Trophoblast cell (in vitro differentiated cells and primary cell): ENCODE measurements at regions not wholly inside any gene's neighbourhood (a gene's known extent, or its start where the extent isn't known, plus 50 kb on each side); places are given as distances from the start of the nearest gene placed in this dataset.
A peak's percentile ranks its signal among the peaks of the same experiment; 100 is the strongest.
"Not testable (repeated sequence)": the region's sequence is repeated elsewhere in the genome, so short reads cannot be mapped to it uniquely, and the experiment has no call there.

Experiments used
- DNase-seq, 2 donors: peaks; one replicate each; pipeline ENCODE4 v3.0.0-alpha.2; 2016
- H2AFZ ChIP-seq: 2 replicates; pipeline ENCODE4 v1.6.1; 2013; ENCODE audit warnings: low read length, moderate library complexity, mild to moderate bottlenecking; ENCODE audit not compliant: insufficient read depth, poor library complexity
- H2AK5ac ChIP-seq: 2 replicates; pipeline ENCODE4 v1.6.1; 2013; ENCODE audit warnings: mild to moderate bottlenecking, low read length
- H2BK120ac ChIP-seq: 2 replicates; pipeline ENCODE4 v1.6.1; 2013; ENCODE audit warnings: low read length, mild to moderate bottlenecking, moderate library complexity; ENCODE audit not compliant: insufficient read depth, poor library complexity
- H2BK12ac ChIP-seq: 2 replicates; pipeline ENCODE4 v1.6.1; 2013; ENCODE audit warnings: mild to moderate bottlenecking, low read length, moderate library complexity
- H2BK5ac ChIP-seq: 2 replicates; pipeline ENCODE4 v1.6.1; 2013; ENCODE audit warnings: low read length, low read depth, moderate library complexity, mild to moderate bottlenecking; ENCODE audit not compliant: poor library complexity
- H3K14ac ChIP-seq: 2 replicates; pipeline ENCODE4 v1.6.1; 2013; ENCODE audit warnings: mild to moderate bottlenecking, low read length
- H3K18ac ChIP-seq: 2 replicates; pipeline ENCODE4 v1.6.1; 2013; ENCODE audit warnings: mild to moderate bottlenecking, low read length
- H3K23ac ChIP-seq: 2 replicates; pipeline ENCODE4 v1.6.1; 2013; ENCODE audit warnings: low read length
- H3K27ac ChIP-seq: 2 replicates; pipeline ENCODE4 v1.5.1; 2013; ENCODE audit warnings: low read depth, mild to moderate bottlenecking, inconsistent platforms, low read length, moderate library complexity
- H3K27me3 ChIP-seq: 2 replicates; pipeline ENCODE4 v1.6.1; 2013; ENCODE audit warnings: inconsistent platforms, mild to moderate bottlenecking, low read length, moderate library complexity; ENCODE audit not compliant: insufficient read depth
- H3K36me3 ChIP-seq, 2 experiments: 1 replicate in 1 of 2; 2 replicates in 1 of 2; pipeline ENCODE4 v1.6.1; 2013; ENCODE audit warnings: low read length in 2 of 2, mild to moderate bottlenecking in 2 of 2, moderate library complexity in 1 of 2; ENCODE audit not compliant: insufficient read depth in 2 of 2, control insufficient read depth in 1 of 2
- H3K4ac ChIP-seq: 2 replicates; pipeline ENCODE4 v1.6.1; 2013; ENCODE audit warnings: low read depth, mild to moderate bottlenecking, low read length, moderate library complexity
- H3K4me1 ChIP-seq, 2 experiments: 1 replicate in 1 of 2; 2 replicates in 1 of 2; pipeline ENCODE4 v1.6.1; 2013; ENCODE audit warnings: low read length in 2 of 2, mild to moderate bottlenecking in 2 of 2, moderate library complexity in 1 of 2; ENCODE audit not compliant: insufficient read depth in 2 of 2, control insufficient read depth in 1 of 2
- H3K4me2 ChIP-seq: 2 replicates; pipeline ENCODE4 v1.6.1; 2013; ENCODE audit warnings: inconsistent platforms, mild to moderate bottlenecking, low read length, moderate library complexity
- H3K4me3 ChIP-seq: 2 replicates; pipeline ENCODE4 v1.5.1; 2013; ENCODE audit warnings: mild to moderate bottlenecking, low read depth, low read length, inconsistent platforms
- H3K79me1 ChIP-seq: one replicate; pipeline ENCODE4 v1.6.1; 2013; ENCODE audit warnings: low read length
- H3K79me2 ChIP-seq: 2 replicates; pipeline ENCODE4 v1.6.1; 2013; ENCODE audit warnings: low read length, mild to moderate bottlenecking; ENCODE audit not compliant: control insufficient read depth, insufficient read depth, poor library complexity
- H3K9ac ChIP-seq: 2 replicates; pipeline ENCODE4 v1.6.1; 2013; ENCODE audit warnings: mild to moderate bottlenecking, low read length
- H3K9me3 ChIP-seq: 2 replicates; pipeline ENCODE4 v1.6.1; 2013; ENCODE audit warnings: low read depth, mild to moderate bottlenecking, control low read depth, inconsistent platforms, low read length; ENCODE audit not compliant: insufficient read depth
- H4K12ac ChIP-seq: 2 replicates; pipeline ENCODE4 v1.6.1; 2013; ENCODE audit warnings: low read depth, mild to moderate bottlenecking, low read length, moderate library complexity
- H4K8ac ChIP-seq: 2 replicates; pipeline ENCODE4 v1.6.1; 2013; ENCODE audit warnings: low read depth, mild to moderate bottlenecking, low read length, moderate library complexity
- H4K91ac ChIP-seq: one replicate; pipeline ENCODE4 v1.6.1; 2013; ENCODE audit warnings: low read depth, mild to moderate bottlenecking, low read length, moderate library complexity
- WGBS: extraction: QIAGEN DNeasy Blood & Tissue Kit; methylation state at CpG from one replicate; pipeline ENCODE4 v1.1.7; 2013; ENCODE audit warnings: missing lambda C conversion rate; ENCODE audit not compliant: insufficient read length, insufficient coverage; ENCODE audit errors: extremely low coverage; 5-methylcytosine and 5-hydroxymethylcytosine counted together

GRCh38 chr15:25250906-25251622 lies 187.8 kb downstream of the UBE3A start:
- H3K14ac ChIP-seq = no peak overlapping the region
- H3K27ac ChIP-seq = no peak overlapping the region
- no peaks in the 10 kb centered on the region for H3K36me3 ChIP-seq
- H3K4me3 ChIP-seq = no peak overlapping the region
- H3K79me2 ChIP-seq = no peaks in the 10 kb centered on the region
- no peak overlapping the region for H2BK5ac ChIP-seq
- H4K8ac ChIP-seq = no peak overlapping the region
- H3K18ac ChIP-seq = no peak overlapping the region
- H3K4me2 ChIP-seq = no peak overlapping the region
- H3K9ac ChIP-seq = no peak overlapping the region
- H3K27me3 ChIP-seq = peaks cover 2% of the 10 kb centered on the region
- no CpG with 5 or more reads among the region's 14 CpGs for whole genome bisulfite sequencing
- H4K91ac ChIP-seq = no peak overlapping the region
- peaks cover 57% of the 10 kb centered on the region for H3K9me3 ChIP-seq
- H3K23ac ChIP-seq = no peak overlapping the region
- no peaks in the 10 kb centered on the region for H3K4me1 ChIP-seq
- no peaks in the 10 kb centered on the region for H3K79me1 ChIP-seq
- no peak overlapping the region for H2AK5ac ChIP-seq
- no peak overlapping the region for H4K12ac ChIP-seq
- DNase-seq = no peak
- no peak overlapping the region for H2AFZ ChIP-seq
- H3K4ac ChIP-seq = no peak overlapping the region
- H2BK12ac ChIP-seq = no peak overlapping the region
- H2BK120ac ChIP-seq = no peak overlapping the region

- Histone ChIP-seq H3K36me3 (no peaks in the 10 kb centered on the region), H2BK120ac (no peak overlapping the region), H3K4me1 (no peaks in the 10 kb centered on the region), H2BK12ac (no peak overlapping the region), H3K79me1 (no peaks in the 10 kb centered on the region), H4K8ac (no peak overlapping the region), H4K12ac (no peak overlapping the region), H3K23ac (no peak overlapping the region), H3K9ac (no peak overlapping the region), H3K4me2 (no peak overlapping the region), H2AFZ (no peak overlapping the region), H3K27ac (no peak overlapping the region), H3K79me2 (no peaks in the 10 kb centered on the region), H2AK5ac (no peak overlapping the region), H3K18ac (no peak overlapping the region), H3K4ac (no peak overlapping the region), H3K27me3 (peaks cover 2% of the 10 kb centered on the region), H3K9me3 (peaks cover 49% of the 10 kb centered on the region), H4K91ac (no peak overlapping the region), H3K14ac (no peak overlapping the region), H3K4me3 (no peak overlapping the region), H2BK5ac (no peak overlapping the region)
- no CpG with 5 or more reads among the region's 17 CpGs for WGBS
- no peak for DNase-seq
These were observed 187.0 kb downstream of the UBE3A start for GRCh38 chr15:25251700-25252390.

GRCh38 chr15:25253048-25253973 lies 185.5 kb downstream of the UBE3A start:
- not testable (repeated sequence) for H3K23ac ChIP-seq, H3K4ac ChIP-seq, H2BK12ac ChIP-seq, H3K4me1 ChIP-seq, H2BK5ac ChIP-seq, H4K12ac ChIP-seq, H3K14ac ChIP-seq, H2AK5ac ChIP-seq, H3K36me3 ChIP-seq, H4K91ac ChIP-seq, H3K79me1 ChIP-seq, H4K8ac ChIP-seq, H3K79me2 ChIP-seq, H3K4me2 ChIP-seq, H3K9ac ChIP-seq, H3K27ac ChIP-seq, H2BK120ac ChIP-seq, H3K4me3 ChIP-seq, H2AFZ ChIP-seq, H3K27me3 ChIP-seq, DNase-seq, H3K18ac ChIP-seq
- peaks cover 39% of the 10 kb centered on the region for H3K9me3 ChIP-seq
- no CpG with 5 or more reads among the region's 35 CpGs for WGBS

- H3K79me1 ChIP-seq = no peaks in the 10 kb centered on the region
- H2BK12ac ChIP-seq = no peak overlapping the region
- no peak overlapping the region for H3K4me2 ChIP-seq
- H3K4me1 ChIP-seq = no peaks in the 10 kb centered on the region
- H3K23ac ChIP-seq = no peak overlapping the region
- H3K27me3 ChIP-seq = no peaks in the 10 kb centered on the region
- H3K4ac ChIP-seq = no peak overlapping the region
- H3K9ac ChIP-seq = no peak overlapping the region
- H4K8ac ChIP-seq = no peak overlapping the region
- no peaks in the 10 kb centered on the region for H3K36me3 ChIP-seq
- H4K91ac ChIP-seq = no peak overlapping the region
- H2AFZ ChIP-seq = no peak overlapping the region
- no peaks in the 10 kb centered on the region for H3K9me3 ChIP-seq
- no peak overlapping the region for H2BK5ac ChIP-seq
- H3K79me2 ChIP-seq = no peaks in the 10 kb centered on the region
- no peak overlapping the region for H3K4me3 ChIP-seq
- H4K12ac ChIP-seq = no peak overlapping the region
- H2AK5ac ChIP-seq = no peak overlapping the region
- H3K18ac ChIP-seq = no peak overlapping the region
- WGBS = no CpG with 5 or more reads among the region's 6 CpGs
- no peak overlapping the region for H3K27ac ChIP-seq
- no peak overlapping the region for H2BK120ac ChIP-seq
- DNase-seq = peak in 1 of 2 donors; percentile 17
- H3K14ac ChIP-seq = no peak overlapping the region
These were observed 170.7 kb downstream of the UBE3A start for GRCh38 chr15:25268166-25268565.
